ENCODE measurements at regions not wholly inside any gene's neighbourhood (a gene's known extent, or its start where the extent isn't known, plus 50 kb on each side); places are given as distances from the start of the nearest gene placed in this dataset.

DNA sequence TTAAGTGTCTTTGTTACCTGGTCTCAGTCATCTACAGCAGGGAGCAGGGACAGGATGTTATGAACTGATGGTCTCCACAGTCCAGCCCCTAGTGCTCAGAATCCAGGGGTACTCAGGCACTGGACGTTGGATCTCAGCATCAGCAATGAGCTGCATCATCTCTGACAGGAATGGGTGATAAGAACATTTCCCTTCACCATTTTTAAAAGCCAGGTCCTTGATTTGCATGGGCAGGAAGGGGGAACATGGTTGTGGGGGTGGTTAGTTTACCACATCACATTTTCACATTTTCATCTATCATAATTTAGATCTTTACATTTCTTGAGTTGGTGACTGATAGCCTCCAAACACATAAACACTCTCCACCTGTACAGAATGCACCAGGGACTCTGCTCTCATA, 427.8 kb upstream of the NPVF start:
- Histone ChIP-seq H3K27ac (no peak overlapping the region), H3K36me3 (no peaks in the 10 kb centered on the region), H3K9me3 (ENCODE audit: severe bottlenecking) (no peaks in the 10 kb centered on the region), H3K27me3 (ENCODE audit: insufficient read depth, low read depth, severe bottlenecking) (no peaks in the 10 kb centered on the region), H3K4me3 (ENCODE audit: low read depth, low read length) (no peak overlapping the region)
- no peak for TF ChIP-seq CTCF (IDR thresholded peaks at IDR 0.05; ENCODE audit: low read depth, low read length)
- no peak for DNase-seq

- H3K4me3 ChIP-seq (ENCODE audit: low read depth, low read length): no peak overlapping the region
- H3K27ac ChIP-seq: no peak overlapping the region
- no peak for DNase-seq
- H3K9me3 ChIP-seq (ENCODE audit: severe bottlenecking): no peaks in the 10 kb centered on the region
- TF ChIP-seq CTCF (IDR thresholded peaks at IDR 0.05; ENCODE audit: low read depth, low read length): no peak
- H3K36me3 ChIP-seq: no peaks in the 10 kb centered on the region
- H3K27me3 ChIP-seq (ENCODE audit: insufficient read depth, low read depth, severe bottlenecking): no peaks in the 10 kb centered on the region
These were observed 428.3 kb upstream of the NPVF start for GRCh38 chr7:25656581-25657026.

DNA sequence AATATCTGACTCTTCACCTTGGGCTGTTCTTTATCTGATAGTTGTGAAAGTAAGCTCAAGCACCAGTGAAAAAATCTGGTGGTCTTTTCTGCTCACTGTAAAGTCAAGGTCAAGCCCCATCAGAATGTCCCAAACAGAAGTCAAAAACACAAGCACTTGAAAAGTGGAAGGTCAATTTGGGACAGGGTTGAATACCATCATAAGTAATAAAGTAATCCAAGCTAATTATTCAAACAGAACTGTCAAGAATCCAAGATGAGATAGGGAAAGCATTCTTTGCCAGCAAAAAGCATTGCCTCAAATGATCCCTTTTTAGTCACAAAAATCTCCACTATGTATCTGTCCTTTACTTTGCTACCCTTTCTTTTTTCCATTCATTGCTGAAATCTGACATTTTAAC, 430.1 kb upstream of the NPVF start:
- no peak for DNase-seq
- H3K9me3 ChIP-seq (ENCODE audit: severe bottlenecking): no peaks in the 10 kb centered on the region
- no peak overlapping the region for H3K4me3 ChIP-seq (ENCODE audit: low read depth, low read length)
- no peaks in the 10 kb centered on the region for H3K36me3 ChIP-seq
- TF ChIP-seq CTCF (IDR thresholded peaks at IDR 0.05; ENCODE audit: low read depth, low read length): no peak
- H3K27ac ChIP-seq: no peak overlapping the region
- H3K27me3 ChIP-seq (ENCODE audit: insufficient read depth, low read depth, severe bottlenecking): no peaks in the 10 kb centered on the region

GRCh38 chr7:25659841-25660240, 431.6 kb upstream of the NPVF start:
- H3K27me3 ChIP-seq (ENCODE audit: insufficient read depth, low read depth, severe bottlenecking): no peaks in the 10 kb centered on the region
- no peak overlapping the region for H3K4me3 ChIP-seq (ENCODE audit: low read depth, low read length)
- no peak for DNase-seq
- no peaks in the 10 kb centered on the region for H3K9me3 ChIP-seq (ENCODE audit: severe bottlenecking)
- H3K27ac ChIP-seq: no peak overlapping the region
- H3K36me3 ChIP-seq: no peaks in the 10 kb centered on the region
- no peak for TF ChIP-seq CTCF (IDR thresholded peaks at IDR 0.05; ENCODE audit: low read depth, low read length)

GRCh38 chr7:25662841-25663800, 434.8 kb upstream of the NPVF start:
- TF ChIP-seq CTCF (IDR thresholded peaks at IDR 0.05; ENCODE audit: low read depth, low read length): no peak
- Histone ChIP-seq H3K27me3 (ENCODE audit: insufficient read depth, low read depth, severe bottlenecking) (no peaks in the 10 kb centered on the region), H3K36me3 (no peaks in the 10 kb centered on the region), H3K4me3 (ENCODE audit: low read depth, low read length) (no peak overlapping the region), H3K27ac (no peak overlapping the region), H3K9me3 (ENCODE audit: severe bottlenecking) (no peaks in the 10 kb centered on the region)
- DNase-seq: no peak

Measured in WERI-Rb-1 (cell line).